ENCODE measurements at regions not wholly inside any gene's neighbourhood (a gene's known extent, or its start where the extent isn't known, plus 50 kb on each side); places are given as distances from the start of the nearest gene placed in this dataset.

- Histone ChIP-seq H3K56ac (ENCODE audit: low read length) (no peak overlapping the region), H3K79me1 (ENCODE audit: low read length) (no peaks in the 10 kb centered on the region), H3K4me3 (ENCODE audit: low read length) (no peak overlapping the region), H3K4me2 (ENCODE audit: low read length) (no peak overlapping the region), H2BK15ac (replicated peaks; ENCODE audit: low read depth) (no peak overlapping the region), H4K5ac (ENCODE audit: low read length) (no peak overlapping the region), H3K4ac (ENCODE audit: low read depth, low read length) (no peak overlapping the region), H3K9ac (ENCODE audit: low read length) (no peak overlapping the region), H3K36me3 (ENCODE audit: control insufficient read depth, insufficient read depth, low read length) (no peaks in the 10 kb centered on the region), H2AK5ac (ENCODE audit: low read length) (no peak overlapping the region), H3K27me3 (ENCODE audit: insufficient read depth, low read length, poor library complexity) (no peaks in the 10 kb centered on the region), H3K79me2 (ENCODE audit: control insufficient read depth, insufficient read depth, low read length) (no peaks in the 10 kb centered on the region), H3K23ac (ENCODE audit: low read length) (no peak overlapping the region), H3K27ac (ENCODE audit: low read depth, low read length) (no peak overlapping the region), H2BK5ac (ENCODE audit: low read length) (no peak overlapping the region), H4K8ac (ENCODE audit: low read depth, low read length) (no peak overlapping the region), H2BK120ac (ENCODE audit: low read depth, low read length) (no peak overlapping the region), H3K4me1 (ENCODE audit: control insufficient read depth, low read depth, low read length) (no peaks in the 10 kb centered on the region), H3K18ac (ENCODE audit: low read length) (no peak overlapping the region)
- no peak for DNase-seq
Measured at GRCh38 chr4:64594723-64595122, 185.5 kb upstream of the TECRL start.

GRCh38 chr4:64588507-64588906 is 179.3 kb upstream of the TECRL start:
- H3K4me2 ChIP-seq (ENCODE audit: low read length): no peak overlapping the region
- no peak overlapping the region for H3K23ac ChIP-seq (ENCODE audit: low read length)
- no peak overlapping the region for H2BK15ac ChIP-seq (replicated peaks; ENCODE audit: low read depth)
- no peaks in the 10 kb centered on the region for H3K27me3 ChIP-seq (ENCODE audit: insufficient read depth, low read length, poor library complexity)
- no peak overlapping the region for H3K4me3 ChIP-seq (ENCODE audit: low read length)
- H2BK5ac ChIP-seq (ENCODE audit: low read length): no peak overlapping the region
- H3K18ac ChIP-seq (ENCODE audit: low read length): no peak overlapping the region
- H3K4ac ChIP-seq (ENCODE audit: low read depth, low read length): no peak overlapping the region
- H2AK5ac ChIP-seq (ENCODE audit: low read length): no peak overlapping the region
- no peak overlapping the region for H4K8ac ChIP-seq (ENCODE audit: low read depth, low read length)
- no peaks in the 10 kb centered on the region for H3K36me3 ChIP-seq (ENCODE audit: control insufficient read depth, insufficient read depth, low read length)
- H4K5ac ChIP-seq (ENCODE audit: low read length): no peak overlapping the region
- H3K56ac ChIP-seq (ENCODE audit: low read length): no peak overlapping the region
- WGBS (ENCODE audit: extremely low coverage, insufficient coverage, low lambda C conversion rate): no CpG with 5 or more reads among the region's 5 CpGs
- DNase-seq: no peak
- H3K4me1 ChIP-seq (ENCODE audit: control insufficient read depth, low read depth, low read length): no peaks in the 10 kb centered on the region
- no peak overlapping the region for H2BK120ac ChIP-seq (ENCODE audit: low read depth, low read length)
- H3K79me1 ChIP-seq (ENCODE audit: low read length): no peaks in the 10 kb centered on the region
- H3K27ac ChIP-seq (ENCODE audit: low read depth, low read length): no peak overlapping the region
- H3K79me2 ChIP-seq (ENCODE audit: control insufficient read depth, insufficient read depth, low read length): no peaks in the 10 kb centered on the region
- no peak overlapping the region for H3K9ac ChIP-seq (ENCODE audit: low read length)

DNA sequence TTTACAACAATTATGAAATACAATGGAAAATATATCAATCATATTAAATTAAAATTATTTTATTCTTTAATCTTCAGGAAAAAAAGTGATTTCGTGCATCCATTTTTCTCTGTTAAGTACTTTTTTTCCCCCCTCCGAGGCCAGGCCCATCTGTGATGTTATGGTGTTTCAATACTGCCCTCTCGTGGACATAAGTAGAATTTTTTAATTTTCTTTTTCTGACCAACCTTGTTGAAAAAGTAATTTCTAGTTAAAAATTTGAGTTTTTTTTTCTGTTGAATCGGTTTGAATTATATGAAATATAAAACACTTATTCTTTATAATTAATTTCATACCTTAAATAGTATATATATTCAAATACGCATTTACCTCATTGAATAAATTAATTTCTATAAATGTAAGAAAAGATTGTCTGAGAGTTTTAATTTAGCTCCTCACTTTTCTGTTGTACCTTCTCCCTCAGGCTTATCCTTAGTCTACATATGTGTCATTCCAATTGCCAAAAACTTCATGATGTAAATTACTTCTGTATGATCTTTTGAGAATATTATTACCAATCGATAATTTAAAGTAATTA is 175.8 kb upstream of the TECRL start:
- Histone ChIP-seq H3K56ac (ENCODE audit: low read length) (no peak overlapping the region), H3K79me2 (ENCODE audit: control insufficient read depth, insufficient read depth, low read length) (no peaks in the 10 kb centered on the region), H3K4me3 (ENCODE audit: low read length) (no peak overlapping the region), H3K9ac (ENCODE audit: low read length) (no peak overlapping the region), H2BK15ac (replicated peaks; ENCODE audit: low read depth) (no peak overlapping the region), H2BK120ac (ENCODE audit: low read depth, low read length) (no peak overlapping the region), H3K4me2 (ENCODE audit: low read length) (no peak overlapping the region), H4K8ac (ENCODE audit: low read depth, low read length) (no peak overlapping the region), H3K23ac (ENCODE audit: low read length) (no peak overlapping the region), H3K36me3 (ENCODE audit: control insufficient read depth, insufficient read depth, low read length) (no peaks in the 10 kb centered on the region), H4K5ac (ENCODE audit: low read length) (no peak overlapping the region), H2AK5ac (ENCODE audit: low read length) (no peak overlapping the region), H3K18ac (ENCODE audit: low read length) (no peak overlapping the region), H3K4ac (ENCODE audit: low read depth, low read length) (no peak overlapping the region), H3K4me1 (ENCODE audit: control insufficient read depth, low read depth, low read length) (no peaks in the 10 kb centered on the region), H2BK5ac (ENCODE audit: low read length) (no peak overlapping the region), H3K27ac (ENCODE audit: low read depth, low read length) (no peak overlapping the region), H3K79me1 (ENCODE audit: low read length) (no peaks in the 10 kb centered on the region), H3K27me3 (ENCODE audit: insufficient read depth, low read length, poor library complexity) (no peaks in the 10 kb centered on the region)
- DNase-seq: peak; percentile 64
- no CpG with 5 or more reads among the region's 6 CpGs for WGBS (ENCODE audit: extremely low coverage, insufficient coverage, low lambda C conversion rate)

- no peak overlapping the region for H4K8ac ChIP-seq (ENCODE audit: low read depth, low read length)
- no peak overlapping the region for H3K56ac ChIP-seq (ENCODE audit: low read length)
- H3K36me3 ChIP-seq (ENCODE audit: control insufficient read depth, insufficient read depth, low read length): no peaks in the 10 kb centered on the region
- WGBS (ENCODE audit: extremely low coverage, insufficient coverage, low lambda C conversion rate): no CpG with 5 or more reads among the region's 4 CpGs
- no peak overlapping the region for H3K27ac ChIP-seq (ENCODE audit: low read depth, low read length)
- H3K4me3 ChIP-seq (ENCODE audit: low read length): no peak overlapping the region
- H3K18ac ChIP-seq (ENCODE audit: low read length): no peak overlapping the region
- H3K79me2 ChIP-seq (ENCODE audit: control insufficient read depth, insufficient read depth, low read length): no peaks in the 10 kb centered on the region
- no peaks in the 10 kb centered on the region for H3K79me1 ChIP-seq (ENCODE audit: low read length)
- DNase-seq: peak; percentile 79
- H3K4me1 ChIP-seq (ENCODE audit: control insufficient read depth, low read depth, low read length): no peaks in the 10 kb centered on the region
- H2BK15ac ChIP-seq (replicated peaks; ENCODE audit: low read depth): no peak overlapping the region
- H4K5ac ChIP-seq (ENCODE audit: low read length): no peak overlapping the region
- no peak overlapping the region for H2BK5ac ChIP-seq (ENCODE audit: low read length)
- H3K4ac ChIP-seq (ENCODE audit: low read depth, low read length): no peak overlapping the region
- no peaks in the 10 kb centered on the region for H3K27me3 ChIP-seq (ENCODE audit: insufficient read depth, low read length, poor library complexity)
- no peak overlapping the region for H3K23ac ChIP-seq (ENCODE audit: low read length)
- no peak overlapping the region for H2BK120ac ChIP-seq (ENCODE audit: low read depth, low read length)
- no peak overlapping the region for H3K4me2 ChIP-seq (ENCODE audit: low read length)
- H2AK5ac ChIP-seq (ENCODE audit: low read length): no peak overlapping the region
- H3K9ac ChIP-seq (ENCODE audit: low read length): no peak overlapping the region
Measured at GRCh38 chr4:64584125-64584524, 174.9 kb upstream of the TECRL start.

DNA sequence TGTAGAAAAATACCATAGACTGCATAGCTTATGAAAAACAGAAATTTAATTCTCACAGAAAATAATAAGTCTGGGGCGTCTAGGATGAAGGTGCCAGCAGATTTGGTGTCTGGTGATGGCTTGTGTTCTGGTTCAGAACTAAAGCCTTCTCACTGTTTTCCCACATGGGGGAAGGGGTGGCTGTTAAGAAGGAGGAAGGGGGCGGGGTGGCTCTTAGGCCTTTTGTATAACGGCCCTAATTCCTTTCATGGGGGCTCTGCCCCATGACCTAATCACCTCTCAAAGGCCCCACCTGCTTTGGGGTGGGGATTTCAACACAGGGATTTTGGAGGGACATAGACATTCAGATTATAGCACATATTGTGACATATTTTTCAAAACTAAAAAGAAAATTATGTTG is 173.2 kb upstream of the TECRL start:
- Histone ChIP-seq H3K27me3 (ENCODE audit: insufficient read depth, low read length, poor library complexity) (no peaks in the 10 kb centered on the region), H3K27ac (ENCODE audit: low read depth, low read length) (no peak overlapping the region), H2BK120ac (ENCODE audit: low read depth, low read length) (no peak overlapping the region), H3K4ac (ENCODE audit: low read depth, low read length) (no peak overlapping the region), H3K18ac (ENCODE audit: low read length) (no peak overlapping the region), H4K8ac (ENCODE audit: low read depth, low read length) (no peak overlapping the region), H3K79me1 (ENCODE audit: low read length) (no peaks in the 10 kb centered on the region), H2BK15ac (replicated peaks; ENCODE audit: low read depth) (no peak overlapping the region), H3K9ac (ENCODE audit: low read length) (no peak overlapping the region), H3K56ac (ENCODE audit: low read length) (no peak overlapping the region), H4K5ac (ENCODE audit: low read length) (no peak overlapping the region), H2BK5ac (ENCODE audit: low read length) (no peak overlapping the region), H3K4me1 (ENCODE audit: control insufficient read depth, low read depth, low read length) (no peaks in the 10 kb centered on the region), H3K36me3 (ENCODE audit: control insufficient read depth, insufficient read depth, low read length) (no peaks in the 10 kb centered on the region), H3K23ac (ENCODE audit: low read length) (no peak overlapping the region), H3K4me3 (ENCODE audit: low read length) (no peak overlapping the region), H3K79me2 (ENCODE audit: control insufficient read depth, insufficient read depth, low read length) (no peaks in the 10 kb centered on the region), H3K4me2 (ENCODE audit: low read length) (no peak overlapping the region), H2AK5ac (ENCODE audit: low read length) (no peak overlapping the region)
- DNase-seq: peak; percentile 65
- no CpG with 5 or more reads among the region's 3 CpGs for WGBS (ENCODE audit: extremely low coverage, insufficient coverage, low lambda C conversion rate)

DNA sequence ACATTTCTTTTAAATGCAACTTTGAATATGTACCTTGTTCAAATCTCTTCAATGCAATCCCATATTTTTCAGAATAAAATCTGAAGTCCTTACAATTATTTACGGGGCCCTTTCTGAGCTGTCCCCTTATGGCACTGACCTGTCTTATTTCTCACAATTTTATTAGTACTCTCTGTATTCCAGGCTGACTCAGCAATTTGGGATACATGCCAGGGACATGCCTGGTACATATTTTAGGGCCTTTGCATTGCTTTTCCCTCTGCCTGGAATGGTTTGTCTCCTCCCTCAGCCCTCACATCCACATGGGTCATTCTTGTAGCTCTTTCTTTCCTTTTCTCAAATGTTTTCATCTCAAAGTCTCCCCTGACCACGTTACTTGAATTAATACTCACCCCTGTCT is 172.2 kb upstream of the TECRL start:
- Histone ChIP-seq H4K5ac (ENCODE audit: low read length) (no peak overlapping the region), H2AK5ac (ENCODE audit: low read length) (no peak overlapping the region), H2BK120ac (ENCODE audit: low read depth, low read length) (no peak overlapping the region), H3K79me1 (ENCODE audit: low read length) (no peaks in the 10 kb centered on the region), H3K4me1 (ENCODE audit: control insufficient read depth, low read depth, low read length) (no peaks in the 10 kb centered on the region), H2BK15ac (replicated peaks; ENCODE audit: low read depth) (no peak overlapping the region), H3K18ac (ENCODE audit: low read length) (peak overlapping the region; percentile 30), H2BK5ac (ENCODE audit: low read length) (no peak overlapping the region), H3K27ac (ENCODE audit: low read depth, low read length) (no peak overlapping the region), H3K56ac (ENCODE audit: low read length) (no peak overlapping the region), H4K8ac (ENCODE audit: low read depth, low read length) (no peak overlapping the region), H3K4me2 (ENCODE audit: low read length) (no peak overlapping the region), H3K4ac (ENCODE audit: low read depth, low read length) (peak overlapping the region; percentile 16), H3K4me3 (ENCODE audit: low read length) (no peak overlapping the region), H3K9ac (ENCODE audit: low read length) (no peak overlapping the region), H3K36me3 (ENCODE audit: control insufficient read depth, insufficient read depth, low read length) (no peaks in the 10 kb centered on the region), H3K79me2 (ENCODE audit: control insufficient read depth, insufficient read depth, low read length) (no peaks in the 10 kb centered on the region), H3K23ac (ENCODE audit: low read length) (no peak overlapping the region), H3K27me3 (ENCODE audit: insufficient read depth, low read length, poor library complexity) (no peaks in the 10 kb centered on the region)
- no peak for DNase-seq
- no CpG with 5 or more reads among the region's 2 CpGs for WGBS (ENCODE audit: extremely low coverage, insufficient coverage, low lambda C conversion rate)
